ENCODE measurements at regions not wholly inside any gene's neighbourhood (a gene's known extent, or its start where the extent isn't known, plus 50 kb on each side); places are given as distances from the start of the nearest gene placed in this dataset.

- Histone ChIP-seq H3K36me3 (ENCODE audit: control insufficient read depth in 2 of 2, insufficient read depth in 1 of 2, low read length in 2 of 2) (no peaks in the 10 kb centered on the region), H3K4me1 (ENCODE audit: control insufficient read depth, insufficient read depth, low read length) (no peaks in the 10 kb centered on the region), H3K4me3 (ENCODE audit: low read depth, low read length) (no peak overlapping the region), H3K27ac (ENCODE audit: extremely low read depth, low read depth, low read length) (no peak overlapping the region), H3K9me3 (ENCODE audit: control insufficient read depth, insufficient read depth, low read depth, low read length) (no peaks in the 10 kb centered on the region)
- CTCF ChIA-PET = no interaction called here
- POLR2A ChIA-PET = no interaction called here
- no peak for TF ChIP-seq GFI1B (tag by site-specific recombination; IDR thresholded peaks at IDR 0.05)
- TF ChIP-seq ZNF26 (tag by site-specific recombination; IDR thresholded peaks at IDR 0.05) = no peak
- no peak for TF ChIP-seq SP7 (tag by site-specific recombination; IDR thresholded peaks at IDR 0.05)
- TF ChIP-seq HOXA7 (CRISPR knock-in tag; IDR thresholded peaks at IDR 0.05; ENCODE audit: borderline replicate concordance) = no peak
- TF ChIP-seq ZNF140 (tag by site-specific recombination; IDR thresholded peaks at IDR 0.05) = no peak
- TF ChIP-seq ZNF221 (tag by site-specific recombination; IDR thresholded peaks at IDR 0.05; ENCODE audit: borderline replicate concordance) = no peak
These were observed 117.3 kb downstream of the NEDD1 start for GRCh38 chr12:97024393-97024792.

- H3K4me3 ChIP-seq (ENCODE audit: low read depth, low read length) = no peak overlapping the region
- no peak overlapping the region for H3K27ac ChIP-seq (ENCODE audit: extremely low read depth, low read depth, low read length)
- POLR2A ChIA-PET = no interaction called here
- CTCF ChIA-PET = interaction anchor here (0.7 kb wide), 1 partner anchor 934 kb away, joined by 3 read pairs; no protein-coding TSS in a partner anchor
- H3K9me3 ChIP-seq (ENCODE audit: control insufficient read depth, insufficient read depth, low read depth, low read length) = no peaks in the 10 kb centered on the region
- H3K4me1 ChIP-seq (ENCODE audit: control insufficient read depth, insufficient read depth, low read length) = no peaks in the 10 kb centered on the region
- no peaks in the 10 kb centered on the region for H3K36me3 ChIP-seq (ENCODE audit: control insufficient read depth in 2 of 2, insufficient read depth in 1 of 2, low read length in 2 of 2)
- TF ChIP-seq ZNF670 (tag by site-specific recombination; IDR thresholded peaks at IDR 0.05; ENCODE audit: low read depth) (no peak), SP2 (tag by site-specific recombination; IDR thresholded peaks at IDR 0.05) (no peak), ZNF211 (tag by site-specific recombination; IDR thresholded peaks at IDR 0.05; ENCODE audit: low read depth) (no peak), PBX3 (CRISPR knock-in tag; IDR thresholded peaks at IDR 0.05) (no peak), ZBTB44 (tag by site-specific recombination; IDR thresholded peaks at IDR 0.05) (no peak), ZNF398 (tag by site-specific recombination; IDR thresholded peaks at IDR 0.05) (no peak), ZNF518A (tag by site-specific recombination; conservative IDR thresholded peaks at IDR 0.05; ENCODE audit: low read depth) (no peak), CTCF (tag by site-specific recombination; IDR thresholded peaks at IDR 0.05) (no peak), ZNF555 (tag by site-specific recombination; conservative IDR thresholded peaks at IDR 0.05) (no peak), ZNF26 (tag by site-specific recombination; IDR thresholded peaks at IDR 0.05) (no peak), ZSCAN4 (tag by site-specific recombination; IDR thresholded peaks at IDR 0.05) (no peak), ZNF223 (tag by site-specific recombination; IDR thresholded peaks at IDR 0.05) (no peak)
These were observed 119.8 kb downstream of the NEDD1 start for GRCh38 chr12:97026901-97027300.
